Stimulated activated CD4-positive, alpha-beta T cell treated with anti-CD3 and anti-CD28 coated beads, Interleukin-2, amount 100 ng/mL, for 24 hours (primary cell): ENCODE measurements at regions not wholly inside any gene's neighbourhood (a gene's known extent, or its start where the extent isn't known, plus 50 kb on each side); places are given as distances from the start of the nearest gene placed in this dataset.
A peak's percentile ranks its signal among the peaks of the same experiment; 100 is the strongest.

Experiments
- DNase-seq, 2 donors: peaks; one replicate each; pipeline ENCODE4 v3.0.0-alpha.2; 2020

- DNase-seq: no peak
Observed at GRCh38 chr2:240300261-240300821, 135.1 kb upstream of the GPC1 start.

GRCh38 chr2:240300840-240301239 is 134.6 kb upstream of the GPC1 start:
- no peak for DNase-seq

GRCh38 chr2:240301256-240301795 is 134.1 kb upstream of the GPC1 start:
- peak in 1 of 2 donors; percentile 9 for DNase-seq

GRCh38 chr2:240302041-240302440 is 133.4 kb upstream of the GPC1 start:
- peak in 1 of 2 donors; percentile 3 for DNase-seq

- no peak for DNase-seq
Observed at GRCh38 chr2:240302933-240303595, 132.4 kb upstream of the GPC1 start.

DNA sequence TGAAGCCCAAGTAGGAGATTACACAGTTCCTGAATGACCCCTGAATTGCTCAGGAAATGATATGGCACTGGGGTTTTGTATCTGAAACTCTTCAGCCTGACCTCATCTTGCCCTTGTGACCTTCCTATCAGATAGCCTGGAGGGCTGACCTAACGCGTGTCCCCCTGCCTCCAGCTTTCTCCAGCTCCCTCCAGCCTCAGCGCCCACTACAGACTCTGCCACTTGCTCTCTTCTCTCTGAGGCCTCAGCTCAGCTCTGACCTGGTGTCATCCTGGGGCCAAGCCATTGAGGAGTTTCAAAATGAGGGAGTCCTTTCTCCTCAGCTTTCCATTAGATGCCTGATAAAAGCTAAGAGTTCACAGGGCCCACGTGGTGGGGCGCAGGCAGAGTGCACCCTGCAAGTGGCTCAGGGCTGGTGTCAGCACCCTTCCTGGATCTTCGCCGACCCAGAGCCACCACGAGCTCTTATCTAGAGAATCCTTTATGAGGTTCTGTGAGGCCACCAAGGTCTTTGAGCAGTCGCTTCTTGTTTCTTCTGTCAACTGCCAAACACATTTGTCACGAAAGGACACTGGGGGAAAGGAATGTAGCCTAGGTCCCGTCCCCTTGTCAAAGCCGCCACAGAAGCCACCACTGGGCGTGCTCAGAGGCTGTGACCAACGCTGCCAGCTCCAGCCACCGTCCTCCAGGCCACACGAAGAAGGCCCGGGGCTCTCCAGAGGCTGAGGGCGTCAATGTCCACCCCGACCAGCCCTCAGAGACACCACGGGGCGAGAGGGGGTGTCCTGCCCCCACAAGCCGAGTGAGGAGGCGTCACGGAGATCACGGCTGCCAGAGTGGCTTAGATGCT is 131.3 kb upstream of the GPC1 start:
- DNase-seq: peak in 1 of 2 donors; percentile 7

GRCh38 chr2:240304746-240305161 is 130.7 kb upstream of the GPC1 start:
- DNase-seq: no peak

DNA sequence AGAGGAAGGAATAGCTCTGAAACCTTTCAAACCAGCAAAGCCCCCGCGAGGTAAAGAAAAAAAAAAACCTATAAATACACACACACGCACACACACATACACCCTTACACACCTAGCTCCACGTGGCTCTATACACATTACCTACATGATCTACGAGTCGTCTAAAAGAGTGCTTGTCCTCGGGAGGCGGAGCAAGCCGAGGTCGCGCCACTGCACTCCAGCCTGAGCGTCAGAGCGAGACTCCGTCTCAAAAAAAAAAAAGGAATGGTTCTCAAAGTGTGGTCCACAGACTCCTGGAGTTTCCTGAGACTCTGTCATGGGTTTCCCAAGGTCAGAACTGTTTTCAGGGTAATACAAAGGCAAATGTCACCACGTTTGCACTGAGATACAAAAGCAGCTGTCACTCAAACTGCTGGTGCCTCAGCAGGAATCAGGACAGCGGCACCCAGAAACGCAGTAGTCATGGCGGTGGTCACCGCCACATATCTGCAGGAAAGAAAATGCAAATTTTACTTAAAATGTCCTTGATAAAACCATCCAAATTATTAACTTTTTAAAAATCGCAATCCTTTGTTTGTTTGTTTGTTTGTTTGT is 130.0 kb upstream of the GPC1 start:
- DNase-seq: no peak

- no peak for DNase-seq
Observed at GRCh38 chr2:240306185-240306584, 129.3 kb upstream of the GPC1 start.

DNA sequence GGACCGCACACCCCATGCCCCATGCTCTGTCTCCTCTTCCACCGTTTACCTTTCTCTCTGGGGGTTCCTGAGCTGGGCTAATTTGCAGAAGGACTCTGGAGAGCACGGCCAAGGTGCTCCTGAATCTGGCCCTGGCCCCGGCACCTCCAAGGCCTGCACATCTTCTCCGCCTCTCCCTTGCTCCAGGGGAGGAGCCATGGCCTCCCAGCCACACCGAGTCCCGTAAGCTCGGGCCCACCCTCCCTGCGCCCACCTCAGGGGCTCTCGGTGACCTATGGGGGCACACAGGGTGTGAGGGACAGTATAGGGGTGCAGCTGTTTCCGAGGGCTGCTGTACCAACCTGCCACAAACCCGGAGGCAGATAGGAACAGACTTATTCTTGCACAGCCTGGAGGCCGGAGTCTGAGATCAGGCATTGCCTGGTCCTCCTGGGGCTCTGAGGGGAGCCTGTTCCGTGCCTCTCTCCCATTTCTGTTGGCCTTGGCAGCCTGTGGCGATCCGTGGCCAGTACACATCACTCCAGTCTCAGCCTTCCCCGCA is 127.3 kb upstream of the GPC1 start:
- DNase-seq: no peak

GRCh38 chr2:240309214-240309613 is 126.2 kb upstream of the GPC1 start:
- DNase-seq: no peak

DNA sequence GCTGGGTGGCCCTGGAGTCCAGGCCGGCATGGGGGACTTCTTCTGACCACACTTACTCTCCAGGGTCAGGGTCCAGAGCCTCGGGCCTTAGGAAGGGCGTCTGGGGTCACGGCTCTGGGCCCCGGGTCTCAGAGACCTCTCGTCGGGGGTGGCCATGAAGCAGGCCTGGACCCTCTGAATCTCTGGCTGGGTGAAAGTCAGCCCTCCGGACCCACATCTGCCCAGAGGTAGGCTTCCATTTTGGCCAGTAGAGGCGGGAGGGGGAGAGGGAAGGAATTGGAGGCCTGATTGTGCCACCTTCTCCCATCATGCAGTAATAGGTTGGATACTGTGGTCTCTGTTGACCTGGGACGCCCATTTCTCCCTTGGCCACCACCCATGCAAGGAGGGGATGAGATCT is 125.3 kb upstream of the GPC1 start:
- no peak for DNase-seq

DNA sequence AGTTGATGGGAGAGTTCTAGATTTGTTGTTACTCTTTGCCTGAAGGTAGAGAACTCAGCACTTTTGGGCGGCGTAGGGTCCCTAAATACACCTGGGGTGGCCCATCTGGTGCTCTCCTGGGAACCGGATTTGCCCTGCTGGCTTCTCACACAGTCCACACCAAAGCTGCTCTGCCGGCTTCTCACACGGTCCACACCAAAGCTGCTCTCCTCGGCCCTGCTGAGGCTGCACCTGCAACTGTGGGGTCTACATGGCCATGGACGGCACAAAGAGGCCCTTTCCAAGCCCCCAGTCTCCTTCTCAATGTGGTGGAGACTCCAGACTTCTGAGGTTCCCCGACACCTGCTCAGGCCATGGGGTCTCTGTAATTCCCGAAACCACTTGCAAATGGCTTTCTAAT is 124.8 kb upstream of the GPC1 start:
- no peak for DNase-seq

GRCh38 chr2:240311821-240312220 is 123.6 kb upstream of the GPC1 start:
- DNase-seq: no peak

GRCh38 chr2:240319221-240319854 is 116.1 kb upstream of the GPC1 start:
- no peak for DNase-seq

DNA sequence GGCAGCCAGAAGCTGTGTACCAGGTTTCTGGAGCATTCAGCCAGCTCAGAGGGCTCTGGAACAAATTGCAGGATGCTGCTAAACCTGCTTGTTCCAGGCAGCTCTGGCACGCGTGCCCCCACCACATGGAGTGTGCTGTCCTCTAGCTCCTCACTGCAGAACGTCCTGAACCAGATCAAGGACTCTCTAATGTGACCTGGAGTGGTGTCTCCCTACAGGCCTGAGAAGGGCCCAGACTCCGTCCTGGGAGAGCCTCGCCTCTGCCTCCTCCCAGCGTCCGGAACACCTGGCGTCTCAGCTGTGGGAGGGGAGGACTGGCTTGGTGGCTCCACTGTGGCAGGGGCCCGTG is 115.6 kb upstream of the GPC1 start:
- DNase-seq: no peak

DNA sequence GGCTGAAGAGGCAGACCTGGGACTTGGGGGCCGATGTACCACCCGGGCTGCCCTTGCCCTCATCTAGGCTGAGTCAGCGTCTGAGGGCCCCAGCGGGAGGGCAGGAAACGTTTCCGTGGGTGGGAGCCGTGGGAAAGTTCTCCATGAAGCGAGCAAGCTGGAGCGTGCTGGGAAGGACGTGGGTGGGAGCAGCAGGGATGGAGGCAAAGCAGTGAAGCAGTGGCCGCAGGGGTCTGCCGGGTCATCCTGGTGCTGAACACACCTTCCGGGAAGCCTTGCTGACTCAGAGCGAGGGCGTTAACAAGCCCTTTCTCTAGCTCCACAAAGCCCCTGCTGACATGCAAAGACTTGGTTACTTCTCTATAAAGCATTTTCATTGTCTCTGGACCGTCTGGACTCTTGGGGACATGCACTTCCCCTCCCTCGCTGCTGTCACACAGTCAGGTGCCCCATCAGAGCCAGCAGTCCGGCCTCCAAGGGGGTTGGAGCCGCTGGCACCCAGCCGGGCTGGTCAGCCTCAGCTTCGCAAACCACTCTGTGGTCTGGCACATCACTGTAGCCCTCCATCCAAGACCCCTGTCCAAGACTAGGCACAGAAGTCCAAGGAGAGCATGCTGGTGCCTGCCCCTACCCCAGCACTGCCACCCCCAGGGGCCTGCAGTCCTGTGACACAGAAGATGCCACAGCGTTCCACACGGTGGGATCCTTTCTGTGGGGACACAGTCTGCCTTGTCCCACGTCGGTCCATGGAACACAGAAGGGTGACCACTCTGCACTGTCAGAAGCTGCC is 115.1 kb upstream of the GPC1 start:
- DNase-seq: no peak

DNA sequence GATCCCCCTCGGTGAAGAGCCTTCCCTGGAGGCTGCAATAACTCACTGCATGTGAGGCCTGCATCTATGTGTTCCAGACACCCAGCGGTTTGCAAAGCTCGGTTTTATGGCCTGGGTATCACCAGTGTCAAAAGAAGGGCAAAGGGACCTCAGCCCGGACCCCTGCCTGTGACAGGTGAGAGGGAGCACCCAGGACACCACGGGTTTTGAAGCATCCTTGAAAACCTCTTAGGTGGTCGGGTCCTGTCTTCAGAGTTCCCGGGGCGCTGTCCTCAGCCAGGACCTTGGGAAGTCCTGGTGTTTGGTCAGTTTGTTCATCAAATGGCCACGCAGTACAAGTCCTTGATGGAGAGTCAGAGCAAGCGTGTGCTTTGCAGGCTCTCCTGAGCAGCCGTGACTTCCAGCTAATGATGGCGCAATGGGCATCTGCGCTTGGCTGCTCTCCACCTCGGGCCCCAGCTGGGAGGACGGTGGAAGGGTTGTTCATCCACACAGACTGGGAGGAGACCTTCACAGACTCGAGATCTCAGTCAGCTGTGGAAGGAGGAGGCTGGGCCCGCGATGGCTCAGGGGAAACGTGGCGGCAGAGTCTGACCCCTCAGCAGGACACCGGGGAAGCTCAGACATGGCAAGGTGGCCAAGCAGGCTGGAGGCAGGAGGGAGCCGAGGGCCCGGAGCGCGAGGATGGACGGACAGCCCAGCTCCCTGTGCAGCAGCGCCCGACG is 113.1 kb upstream of the GPC1 start:
- no peak for DNase-seq

GRCh38 chr2:240322991-240323390 is 112.5 kb upstream of the GPC1 start:
- DNase-seq: no peak

GRCh38 chr2:240323601-240324291 is 111.7 kb upstream of the GPC1 start:
- DNase-seq: no peak
